ENCODE measurements at regions not wholly inside any gene's neighbourhood (a gene's known extent, or its start where the extent isn't known, plus 50 kb on each side); places are given as distances from the start of the nearest gene placed in this dataset.

GRCh38 chr1:72745413-72745812 lies 463.1 kb upstream of the NEGR1 start:
- no peak for TF ChIP-seq POLR2AphosphoS5 (IDR thresholded peaks at IDR 0.05; ENCODE audit: low read depth, low read length)
- TF ChIP-seq TAF1 (IDR thresholded peaks at IDR 0.05; ENCODE audit: low read depth, low read length), result no peak
- no peak for TF ChIP-seq POLR2A (IDR thresholded peaks at IDR 0.05; ENCODE audit: low read depth, low read length)
